ENCODE measurements at regions not wholly inside any gene's neighbourhood (a gene's known extent, or its start where the extent isn't known, plus 50 kb on each side); places are given as distances from the start of the nearest gene placed in this dataset.

DNA sequence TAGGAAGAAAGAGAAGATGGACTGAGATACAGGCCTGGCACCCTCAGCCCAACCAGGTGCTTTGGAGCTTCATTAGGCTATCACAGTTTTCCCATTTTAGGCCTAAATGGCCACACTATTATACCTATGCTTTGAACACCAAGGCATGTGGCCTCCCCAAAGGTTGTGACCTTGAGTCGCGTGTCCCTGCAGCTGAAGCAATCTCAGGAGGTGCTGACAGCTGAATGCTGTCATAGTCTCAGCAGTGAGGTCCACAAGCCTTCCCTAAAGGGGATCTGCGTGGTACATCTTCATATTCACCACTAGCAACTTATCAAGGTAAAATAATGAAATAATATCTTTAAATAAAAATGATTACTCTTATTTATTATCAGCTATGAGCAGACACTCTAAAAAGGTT is 707.9 kb upstream of the NRSN1 start:
- FAIRE-seq = no peak
- no peaks in the 10 kb centered on the region for H3K9me3 ChIP-seq (ENCODE audit: control insufficient read depth in 2 of 3, insufficient read depth in 1 of 3, low read length in 3 of 3)
- intact Hi-C loops (cut with DNase I) = no loop called here
- peaks cover 0 to 5% (median 0%) of the 10 kb centered on the region in 3 donors for H3K4me1 ChIP-seq (ENCODE audit: control insufficient read depth in 2 of 3, insufficient read depth in 2 of 3, low read depth in 1 of 3, low read length in 3 of 3)
- no peak overlapping the region for H3K4me3 ChIP-seq (ENCODE audit: low read length in 3 of 3)
- TF ChIP-seq, protein P1, sequence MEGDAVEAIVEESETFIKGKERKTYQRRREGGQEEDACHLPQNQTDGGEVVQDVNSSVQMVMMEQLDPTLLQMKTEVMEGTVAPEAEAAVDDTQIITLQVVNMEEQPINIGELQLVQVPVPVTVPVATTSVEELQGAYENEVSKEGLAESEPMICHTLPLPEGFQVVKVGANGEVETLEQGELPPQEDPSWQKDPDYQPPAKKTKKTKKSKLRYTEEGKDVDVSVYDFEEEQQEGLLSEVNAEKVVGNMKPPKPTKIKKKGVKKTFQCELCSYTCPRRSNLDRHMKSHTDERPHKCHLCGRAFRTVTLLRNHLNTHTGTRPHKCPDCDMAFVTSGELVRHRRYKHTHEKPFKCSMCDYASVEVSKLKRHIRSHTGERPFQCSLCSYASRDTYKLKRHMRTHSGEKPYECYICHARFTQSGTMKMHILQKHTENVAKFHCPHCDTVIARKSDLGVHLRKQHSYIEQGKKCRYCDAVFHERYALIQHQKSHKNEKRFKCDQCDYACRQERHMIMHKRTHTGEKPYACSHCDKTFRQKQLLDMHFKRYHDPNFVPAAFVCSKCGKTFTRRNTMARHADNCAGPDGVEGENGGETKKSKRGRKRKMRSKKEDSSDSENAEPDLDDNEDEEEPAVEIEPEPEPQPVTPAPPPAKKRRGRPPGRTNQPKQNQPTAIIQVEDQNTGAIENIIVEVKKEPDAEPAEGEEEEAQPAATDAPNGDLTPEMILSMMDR (IDR thresholded peaks at IDR 0.05; ENCODE audit: borderline replicate concordance, extremely low read depth, insufficient read depth) = no peak
- H3K36me3 ChIP-seq (ENCODE audit: control insufficient read depth in 2 of 3, insufficient read depth in 3 of 3, low read length in 3 of 3) = no peaks in the 10 kb centered on the region
- no peak overlapping the region for H3K27ac ChIP-seq (ENCODE audit: low read depth in 2 of 2, low read length in 2 of 2)
- no peaks in the 10 kb centered on the region for H3K27me3 ChIP-seq (ENCODE audit: control insufficient read depth, insufficient read depth, low read length)
- no peak for DNase-seq
- H3K9ac ChIP-seq (ENCODE audit: low read length in 3 of 3) = no peak overlapping the region

DNA sequence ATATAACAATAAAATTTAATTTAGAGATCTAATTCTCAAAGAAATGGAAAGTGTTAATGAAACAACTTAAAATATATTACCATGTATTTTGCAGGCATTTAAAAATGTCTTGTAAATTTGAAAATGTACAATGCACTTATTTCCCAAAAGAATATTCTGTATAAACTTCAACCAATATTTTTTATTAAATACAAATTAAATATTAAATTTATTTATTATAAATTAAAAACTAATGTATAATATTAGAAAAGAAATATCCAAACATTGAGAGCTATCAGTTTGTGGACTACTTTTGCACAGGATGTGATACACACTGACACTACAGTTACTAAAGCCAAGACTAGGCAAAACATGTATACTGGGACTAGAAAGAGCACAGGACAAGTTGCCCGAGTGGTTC is 707.0 kb upstream of the NRSN1 start:
- FAIRE-seq (no peak), DNase-seq (no peak)
- no peak overlapping the region for H3K27ac ChIP-seq (ENCODE audit: low read depth in 2 of 2, low read length in 2 of 2)
- H3K4me1 ChIP-seq (ENCODE audit: control insufficient read depth in 2 of 3, insufficient read depth in 2 of 3, low read depth in 1 of 3, low read length in 3 of 3) = no peaks in the 10 kb centered on the region
- H3K9ac ChIP-seq (ENCODE audit: low read length in 3 of 3) = no peak overlapping the region
- H3K27me3 ChIP-seq (ENCODE audit: control insufficient read depth, insufficient read depth, low read length) = no peaks in the 10 kb centered on the region
- H3K9me3 ChIP-seq (ENCODE audit: control insufficient read depth in 2 of 3, insufficient read depth in 1 of 3, low read length in 3 of 3) = no peaks in the 10 kb centered on the region
- intact Hi-C loops (cut with DNase I) = no loop called here
- no peaks in the 10 kb centered on the region for H3K36me3 ChIP-seq (ENCODE audit: control insufficient read depth in 2 of 3, insufficient read depth in 3 of 3, low read length in 3 of 3)
- no peak overlapping the region for H3K4me3 ChIP-seq (ENCODE audit: low read length in 3 of 3)
- TF ChIP-seq, protein P1 (IDR thresholded peaks at IDR 0.05; ENCODE audit: borderline replicate concordance, extremely low read depth, insufficient read depth) = no peak

DNA sequence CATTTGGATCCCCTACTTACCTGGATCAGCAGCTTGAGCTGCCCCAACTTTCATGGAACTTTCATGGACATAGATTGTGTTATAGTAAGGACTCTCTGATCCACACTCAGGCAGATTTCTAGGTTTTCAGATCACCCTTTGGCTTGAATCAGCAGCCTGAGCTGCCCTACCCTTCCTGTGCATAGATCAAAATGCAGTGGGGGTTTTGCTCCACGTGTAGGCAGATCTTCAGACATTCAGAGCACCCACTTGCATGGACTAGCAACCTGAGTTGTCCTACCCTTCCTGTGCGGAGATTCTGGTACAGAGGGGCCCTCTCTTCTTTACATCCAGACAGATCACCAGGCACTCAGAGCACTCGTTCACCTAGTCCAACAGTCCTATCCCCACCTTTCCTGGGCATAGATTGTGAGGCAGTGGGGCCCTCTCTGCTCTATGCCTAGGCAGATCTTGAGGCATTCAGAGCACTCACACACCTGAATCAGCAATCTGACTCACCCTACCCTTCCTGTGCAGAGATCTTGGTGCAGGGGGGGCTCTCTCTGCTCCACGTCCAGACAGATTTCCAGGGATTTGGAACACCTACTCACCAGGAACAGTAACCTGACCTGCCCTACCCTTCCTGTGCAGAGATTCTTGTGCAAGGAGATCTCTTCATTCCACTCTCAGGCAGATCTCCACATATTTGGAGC is 705.2 kb upstream of the NRSN1 start:
- H3K36me3 ChIP-seq (ENCODE audit: control insufficient read depth in 2 of 3, insufficient read depth in 3 of 3, low read length in 3 of 3) = no peaks in the 10 kb centered on the region
- FAIRE-seq (no peak), DNase-seq (no peak)
- H3K27me3 ChIP-seq (ENCODE audit: control insufficient read depth, insufficient read depth, low read length) = no peaks in the 10 kb centered on the region
- intact Hi-C loops (cut with DNase I) = no loop called here
- TF ChIP-seq, protein P1 (IDR thresholded peaks at IDR 0.05; ENCODE audit: borderline replicate concordance, extremely low read depth, insufficient read depth) = no peak
- no peak overlapping the region for H3K9ac ChIP-seq (ENCODE audit: low read length in 3 of 3)
- no peak overlapping the region for H3K4me3 ChIP-seq (ENCODE audit: low read length in 3 of 3)
- H3K9me3 ChIP-seq (ENCODE audit: control insufficient read depth in 2 of 3, insufficient read depth in 1 of 3, low read length in 3 of 3) = no peaks in the 10 kb centered on the region
- no peaks in the 10 kb centered on the region for H3K4me1 ChIP-seq (ENCODE audit: control insufficient read depth in 2 of 3, insufficient read depth in 2 of 3, low read depth in 1 of 3, low read length in 3 of 3)
- H3K27ac ChIP-seq (ENCODE audit: low read depth in 2 of 2, low read length in 2 of 2) = no peak overlapping the region

DNA sequence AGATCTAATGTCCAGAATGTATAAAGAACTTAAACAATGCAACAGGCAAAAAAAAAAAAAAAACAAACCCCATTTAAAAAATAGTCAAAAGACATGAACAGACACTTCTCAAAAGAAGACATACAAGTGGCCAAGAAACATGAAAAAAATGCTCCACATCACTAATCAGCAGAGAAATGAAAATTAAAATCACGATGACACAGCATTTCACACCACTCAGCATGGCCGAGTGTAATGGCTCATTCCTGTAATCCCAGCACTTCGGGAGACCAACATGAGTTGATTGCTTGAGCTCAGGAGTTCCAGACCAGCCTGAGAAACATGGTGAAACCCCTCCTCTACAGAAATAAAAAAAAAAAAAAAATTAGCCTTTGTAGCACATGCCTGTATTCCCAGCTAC is 701.4 kb upstream of the NRSN1 start:
- no peak overlapping the region for H3K27ac ChIP-seq (ENCODE audit: low read depth in 2 of 2, low read length in 2 of 2)
- FAIRE-seq (no peak), DNase-seq (no peak)
- H3K9me3 ChIP-seq (ENCODE audit: control insufficient read depth in 2 of 3, insufficient read depth in 1 of 3, low read length in 3 of 3) = no peaks in the 10 kb centered on the region
- TF ChIP-seq, protein P1 (IDR thresholded peaks at IDR 0.05; ENCODE audit: borderline replicate concordance, extremely low read depth, insufficient read depth) = no peak
- H3K9ac ChIP-seq (ENCODE audit: low read length in 3 of 3) = no peak overlapping the region
- no peaks in the 10 kb centered on the region for H3K4me1 ChIP-seq (ENCODE audit: control insufficient read depth in 2 of 3, insufficient read depth in 2 of 3, low read depth in 1 of 3, low read length in 3 of 3)
- no peaks in the 10 kb centered on the region for H3K36me3 ChIP-seq (ENCODE audit: control insufficient read depth in 2 of 3, insufficient read depth in 3 of 3, low read length in 3 of 3)
- H3K4me3 ChIP-seq (ENCODE audit: low read length in 3 of 3) = no peak overlapping the region
- intact Hi-C loops (cut with DNase I) = no loop called here
- no peaks in the 10 kb centered on the region for H3K27me3 ChIP-seq (ENCODE audit: control insufficient read depth, insufficient read depth, low read length)
